Type B pancreatic cell (in vitro differentiated cells): ENCODE measurements at regions not wholly inside any gene's neighbourhood (a gene's known extent, or its start where the extent isn't known, plus 50 kb on each side); places are given as distances from the start of the nearest gene placed in this dataset.

Experiments
- DNase-seq: peaks from one replicate; pipeline ENCODE4 v3.0.0; 2021; ENCODE audit warnings: mixed read lengths; ENCODE audit not compliant: unreplicated experiment; ENCODE audit errors: extremely low spot score
- H3K27ac Mint-ChIP-seq: 2 replicates; pipeline ENCODE4 v1.8.0; 2021; ENCODE audit warnings: mild to moderate bottlenecking, mixed read lengths
- H3K27me3 Mint-ChIP-seq: 2 replicates; pipeline ENCODE4 v1.8.0; 2021; ENCODE audit warnings: mixed read lengths
- H3K36me3 Mint-ChIP-seq: 2 replicates; pipeline ENCODE4 v1.8.0; 2021; ENCODE audit warnings: mixed read lengths
- H3K4me1 Mint-ChIP-seq: one replicate; pipeline ENCODE4 v1.8.0; 2021; ENCODE audit warnings: mixed read lengths; ENCODE audit not compliant: unreplicated experiment
- H3K4me3 Mint-ChIP-seq: 2 replicates; pipeline ENCODE4 v1.8.0; 2021; ENCODE audit warnings: mild to moderate bottlenecking, mixed read lengths
- H3K9me3 Mint-ChIP-seq: 2 replicates; pipeline ENCODE4 v1.8.0; 2021; ENCODE audit warnings: mixed read lengths
- TF ChIP-seq, protein P1 (sequence below): fragments of 200-600 bp; sonication (generic); conservative IDR thresholded peaks from 2 replicates; pipeline ENCODE4 v1.5.0; 2021; ENCODE audit warnings: antibody characterized with exemption, mild to moderate bottlenecking

GRCh38 chr5:13624283-13625074, 320.0 kb downstream of the DNAH5 start:
- no peak for DNase-seq
- Mint-ChIP-seq H3K9me3 (no peaks in the 10 kb centered on the region), H3K27me3 (peaks cover 2% of the 10 kb centered on the region), H3K36me3 (no peaks in the 10 kb centered on the region), H3K4me3 (no peak overlapping the region), H3K4me1 (no peaks in the 10 kb centered on the region), H3K27ac (no peak overlapping the region)
- TF ChIP-seq, protein P1, sequence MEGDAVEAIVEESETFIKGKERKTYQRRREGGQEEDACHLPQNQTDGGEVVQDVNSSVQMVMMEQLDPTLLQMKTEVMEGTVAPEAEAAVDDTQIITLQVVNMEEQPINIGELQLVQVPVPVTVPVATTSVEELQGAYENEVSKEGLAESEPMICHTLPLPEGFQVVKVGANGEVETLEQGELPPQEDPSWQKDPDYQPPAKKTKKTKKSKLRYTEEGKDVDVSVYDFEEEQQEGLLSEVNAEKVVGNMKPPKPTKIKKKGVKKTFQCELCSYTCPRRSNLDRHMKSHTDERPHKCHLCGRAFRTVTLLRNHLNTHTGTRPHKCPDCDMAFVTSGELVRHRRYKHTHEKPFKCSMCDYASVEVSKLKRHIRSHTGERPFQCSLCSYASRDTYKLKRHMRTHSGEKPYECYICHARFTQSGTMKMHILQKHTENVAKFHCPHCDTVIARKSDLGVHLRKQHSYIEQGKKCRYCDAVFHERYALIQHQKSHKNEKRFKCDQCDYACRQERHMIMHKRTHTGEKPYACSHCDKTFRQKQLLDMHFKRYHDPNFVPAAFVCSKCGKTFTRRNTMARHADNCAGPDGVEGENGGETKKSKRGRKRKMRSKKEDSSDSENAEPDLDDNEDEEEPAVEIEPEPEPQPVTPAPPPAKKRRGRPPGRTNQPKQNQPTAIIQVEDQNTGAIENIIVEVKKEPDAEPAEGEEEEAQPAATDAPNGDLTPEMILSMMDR = no peak

DNA sequence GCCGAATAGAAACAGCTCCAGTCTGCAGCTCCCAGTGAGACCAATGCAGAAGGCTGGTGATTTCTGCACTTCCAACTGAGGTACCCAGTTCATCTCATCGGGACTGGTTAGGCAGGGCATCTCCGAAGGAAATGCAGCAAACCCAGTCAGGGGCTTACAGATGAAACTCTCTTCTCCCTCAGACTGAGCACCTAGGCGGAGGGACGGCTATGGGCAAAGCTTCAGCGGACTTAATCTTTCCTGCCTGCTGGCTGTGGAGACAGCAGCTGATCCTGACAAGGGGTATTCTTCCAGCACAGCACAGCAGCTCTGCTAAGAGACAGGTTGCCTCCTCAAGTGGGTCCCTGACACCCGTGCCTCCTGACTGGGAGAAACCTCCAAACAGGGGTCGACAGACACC, 330.9 kb downstream of the DNAH5 start:
- H3K4me3 Mint-ChIP-seq = no peak overlapping the region
- DNase-seq = no peak
- no peaks in the 10 kb centered on the region for H3K36me3 Mint-ChIP-seq
- peaks cover 5% of the 10 kb centered on the region for H3K9me3 Mint-ChIP-seq
- TF ChIP-seq, protein P1 = no peak
- H3K4me1 Mint-ChIP-seq = no peaks in the 10 kb centered on the region
- H3K27me3 Mint-ChIP-seq = peaks cover 7% of the 10 kb centered on the region
- no peak overlapping the region for H3K27ac Mint-ChIP-seq

- H3K36me3 Mint-ChIP-seq = no peaks in the 10 kb centered on the region
- peaks cover 7% of the 10 kb centered on the region for H3K27me3 Mint-ChIP-seq
- H3K4me3 Mint-ChIP-seq = no peak overlapping the region
- DNase-seq = no peak
- H3K9me3 Mint-ChIP-seq = peaks cover 5% of the 10 kb centered on the region
- H3K4me1 Mint-ChIP-seq = no peaks in the 10 kb centered on the region
- H3K27ac Mint-ChIP-seq = no peak overlapping the region
- TF ChIP-seq, protein P1 = no peak
Measured at GRCh38 chr5:13611604-13612003, 332.9 kb downstream of the DNAH5 start.

GRCh38 chr5:13609504-13609903, 335.0 kb downstream of the DNAH5 start:
- peaks cover 3% of the 10 kb centered on the region for H3K9me3 Mint-ChIP-seq
- no peak for DNase-seq
- H3K4me1 Mint-ChIP-seq = no peaks in the 10 kb centered on the region
- H3K27me3 Mint-ChIP-seq = peaks cover 5% of the 10 kb centered on the region
- no peak overlapping the region for H3K4me3 Mint-ChIP-seq
- TF ChIP-seq, protein P1 = no peak
- H3K36me3 Mint-ChIP-seq = no peaks in the 10 kb centered on the region
- no peak overlapping the region for H3K27ac Mint-ChIP-seq

- no peaks in the 10 kb centered on the region for H3K36me3 Mint-ChIP-seq
- TF ChIP-seq, protein P1 = no peak
- H3K9me3 Mint-ChIP-seq = no peaks in the 10 kb centered on the region
- H3K4me3 Mint-ChIP-seq = no peak overlapping the region
- H3K27me3 Mint-ChIP-seq = peaks cover 3% of the 10 kb centered on the region
- H3K4me1 Mint-ChIP-seq = no peaks in the 10 kb centered on the region
- no peak for DNase-seq
- H3K27ac Mint-ChIP-seq = no peak overlapping the region
Measured at GRCh38 chr5:13606051-13606450, 338.4 kb downstream of the DNAH5 start.
